DOHH2 (cell line): ENCODE measurements at regions not wholly inside any gene's neighbourhood (a gene's known extent, or its start where the extent isn't known, plus 50 kb on each side); places are given as distances from the start of the nearest gene placed in this dataset.

Source experiments
- H3F3A ChIP-seq: fragments of 200-600 bp; sonication (generic), shearing (Covaris generic); 2 replicates; pipeline ENCODE4 v1.6.0; 2016; ENCODE audit warnings: antibody characterized with exemption, mild to moderate bottlenecking; ENCODE audit not compliant: control insufficient read depth, insufficient read depth
- H3K27ac ChIP-seq: fragments of 200-600 bp; sonication (generic); 2 replicates; pipeline ENCODE4 v1.5.1; 2014; ENCODE audit warnings: low read depth, mild to moderate bottlenecking, low read length, moderate library complexity
- H3K27me3 ChIP-seq: fragments of 200-600 bp; sonication (generic); 2 replicates; pipeline ENCODE4 v1.6.1; 2014; ENCODE audit warnings: mild to moderate bottlenecking, low read length, mixed read lengths; ENCODE audit not compliant: control insufficient read depth
- H3K36me3 ChIP-seq: fragments of 200-600 bp; sonication (generic); 2 replicates; pipeline ENCODE4 v1.6.1; 2014; ENCODE audit warnings: mild to moderate bottlenecking, low read length, moderate library complexity, mixed read lengths; ENCODE audit not compliant: control insufficient read depth
- H3K4me1 ChIP-seq: fragments of 200-600 bp; sonication (generic); 2 replicates; pipeline ENCODE4 v1.6.1; 2014; ENCODE audit warnings: mild to moderate bottlenecking, low read length, mixed read lengths; ENCODE audit not compliant: control insufficient read depth
- H3K4me2 ChIP-seq: fragments of 200-600 bp; sonication (generic); 2 replicates; pipeline ENCODE4 v1.6.0; 2014; ENCODE audit warnings: mild to moderate bottlenecking, low read length, moderate library complexity
- H3K4me3 ChIP-seq: fragments of 200-600 bp; sonication (generic); 2 replicates; pipeline ENCODE4 v1.5.1; 2014; ENCODE audit warnings: mild to moderate bottlenecking, low read length, mixed read lengths
- H3K79me2 ChIP-seq: fragments of 200-600 bp; sonication (generic); 2 replicates; pipeline ENCODE4 v1.6.1; 2014; ENCODE audit warnings: mild to moderate bottlenecking, low read length, mixed read lengths; ENCODE audit not compliant: control insufficient read depth
- H3K9me2 ChIP-seq: fragments of 200-600 bp; sonication (generic); replicated peaks from 2 replicates; pipeline ENCODE4 v1.6.1; 2014; ENCODE audit warnings: mild to moderate bottlenecking, low read length, mixed read lengths; ENCODE audit not compliant: control insufficient read depth
- H3K9me3 ChIP-seq: fragments of 200-600 bp; sonication (generic); 2 replicates; pipeline ENCODE4 v1.6.1; 2014; ENCODE audit warnings: antibody characterized with exemption, low read length, mixed read lengths; ENCODE audit not compliant: control insufficient read depth, insufficient read depth
- H4K20me1 ChIP-seq: fragments of 200-600 bp; sonication (generic); 2 replicates; pipeline ENCODE4 v1.6.0; 2014; ENCODE audit warnings: low read depth, mild to moderate bottlenecking, antibody characterized with exemption, low read length, moderate library complexity; ENCODE audit not compliant: control insufficient read depth, insufficient read depth
- CTCF ChIP-seq: fragments of 200-600 bp; sonication (generic); IDR thresholded peaks from one replicate; pipeline ENCODE4 v1.5.1; 2014; ENCODE audit warnings: antibody characterized with exemption, mild to moderate bottlenecking, low read depth, low read length; ENCODE audit not compliant: poor library complexity, severe bottlenecking
- EZH2phosphoT487 ChIP-seq: fragments of 200-600 bp; sonication (generic); IDR thresholded peaks from 2 replicates; pipeline ENCODE4 v1.6.1; 2017; ENCODE audit warnings: borderline replicate concordance, mild to moderate bottlenecking, antibody characterized with exemption, low read length, moderate library complexity, mixed read lengths

- Histone ChIP-seq H3K9me2 (no peaks in the 10 kb centered on the region), H3K9me3 (peaks cover 16% of the 10 kb centered on the region), H3K36me3 (no peaks in the 10 kb centered on the region), H3K4me1 (no peaks in the 10 kb centered on the region), H3K79me2 (no peaks in the 10 kb centered on the region), H3K4me3 (no peak overlapping the region), H4K20me1 (no peaks in the 10 kb centered on the region), H3K27ac (no peak overlapping the region), H3K4me2 (no peak overlapping the region), H3F3A (no peaks in the 10 kb centered on the region; the same call in 1 of the 2 replicates), H3K27me3 (no peaks in the 10 kb centered on the region)
- TF ChIP-seq CTCF, result no peak
- TF ChIP-seq EZH2phosphoT487, result no peak
Measured at GRCh38 chr9:135222881-135223760, 135.7 kb downstream of the OLFM1 start.

- Histone ChIP-seq H3K4me3 (no peak overlapping the region), H3K9me2 (no peaks in the 10 kb centered on the region), H3K27ac (no peak overlapping the region), H3K79me2 (no peaks in the 10 kb centered on the region), H4K20me1 (no peaks in the 10 kb centered on the region), H3K4me1 (no peaks in the 10 kb centered on the region), H3K4me2 (no peak overlapping the region), H3K36me3 (no peaks in the 10 kb centered on the region), H3K27me3 (no peaks in the 10 kb centered on the region), H3F3A (no peaks in the 10 kb centered on the region; the same call in 1 of the 2 replicates), H3K9me3 (peaks cover 16% of the 10 kb centered on the region)
- TF ChIP-seq EZH2phosphoT487, result no peak
- no peak for TF ChIP-seq CTCF
Measured at GRCh38 chr9:135223831-135224230, 136.4 kb downstream of the OLFM1 start.

- no peaks in the 10 kb centered on the region for H4K20me1 ChIP-seq
- H3K27ac ChIP-seq, result no peak overlapping the region
- no peaks in the 10 kb centered on the region; the same call in 1 of the 2 replicates for H3F3A ChIP-seq
- peaks cover 16% of the 10 kb centered on the region for H3K9me3 ChIP-seq
- no peaks in the 10 kb centered on the region for H3K27me3 ChIP-seq
- TF ChIP-seq EZH2phosphoT487, result no peak
- no peak for TF ChIP-seq CTCF
- no peaks in the 10 kb centered on the region for H3K36me3 ChIP-seq
- no peaks in the 10 kb centered on the region for H3K9me2 ChIP-seq
- no peaks in the 10 kb centered on the region for H3K4me1 ChIP-seq
- H3K4me2 ChIP-seq, result no peak overlapping the region
- no peaks in the 10 kb centered on the region for H3K79me2 ChIP-seq
- H3K4me3 ChIP-seq, result no peak overlapping the region
Measured at GRCh38 chr9:135224286-135224877, 136.9 kb downstream of the OLFM1 start.
